GM18867 (cell line): ENCODE measurements at regions not wholly inside any gene's neighbourhood (a gene's known extent, or its start where the extent isn't known, plus 50 kb on each side); places are given as distances from the start of the nearest gene placed in this dataset.

Experiments used
- ATAC-seq: cut with Tn5 transposase; IDR thresholded peaks from one replicate; pipeline ENCODE4 v1.9.1; 2021; ENCODE audit warnings: mild to moderate bottlenecking, moderate library complexity; ENCODE audit not compliant: unreplicated experiment

DNA sequence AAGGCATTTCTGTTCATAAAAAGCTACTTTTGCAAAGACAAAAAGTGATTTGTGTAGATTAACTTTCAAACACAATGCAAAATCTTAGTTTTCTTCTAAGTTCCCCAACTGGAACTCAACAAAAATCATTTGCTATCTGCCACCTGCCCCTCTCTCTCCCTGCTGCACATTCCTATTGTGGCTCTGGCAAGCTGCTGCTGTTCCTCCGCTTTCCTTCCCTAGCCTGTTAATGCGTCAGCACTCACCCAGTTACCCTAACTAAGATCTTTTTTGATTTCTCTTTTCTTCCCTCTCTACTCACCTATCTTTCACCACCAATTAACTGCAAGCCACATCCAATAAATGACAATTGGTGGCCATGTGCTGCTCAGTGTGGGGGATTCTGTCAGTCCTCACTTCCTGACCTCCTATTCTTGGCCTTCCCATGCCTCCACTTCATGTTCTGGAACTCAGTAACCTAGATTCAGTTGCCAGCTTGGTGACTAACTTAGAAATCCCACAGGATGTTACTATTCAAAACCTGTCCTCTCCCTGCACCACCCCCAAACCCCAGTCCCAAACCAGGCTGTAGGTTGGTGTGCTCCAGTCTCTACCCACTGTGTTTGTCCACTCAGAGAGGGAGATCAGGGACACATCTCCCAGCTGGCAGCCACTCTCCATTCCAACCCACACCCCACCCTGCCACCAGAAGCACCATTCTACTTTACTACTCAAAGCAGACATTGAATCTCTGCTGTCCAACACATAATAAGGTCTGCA, 140.2 kb upstream of the CTTNBP2 start:
- no peak for ATAC-seq

DNA sequence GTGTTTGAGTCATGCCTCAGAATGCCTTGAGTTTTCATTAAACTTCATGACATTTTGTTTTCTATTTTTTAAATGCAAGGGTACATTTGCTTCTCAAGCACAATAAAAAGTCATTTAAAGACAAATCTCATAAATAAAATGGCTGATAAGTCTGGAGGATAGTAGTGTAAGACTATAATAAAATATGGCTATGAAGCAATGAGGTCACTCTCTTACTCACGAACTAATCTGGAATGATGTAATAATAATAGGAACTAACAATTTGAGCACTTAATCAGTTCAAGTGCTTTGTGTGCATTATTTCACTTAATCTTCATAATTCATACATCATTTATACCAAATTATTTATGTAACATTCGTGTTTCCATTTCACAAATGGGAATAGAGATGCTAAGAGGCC, 149.3 kb upstream of the CTTNBP2 start:
- no peak for ATAC-seq

DNA sequence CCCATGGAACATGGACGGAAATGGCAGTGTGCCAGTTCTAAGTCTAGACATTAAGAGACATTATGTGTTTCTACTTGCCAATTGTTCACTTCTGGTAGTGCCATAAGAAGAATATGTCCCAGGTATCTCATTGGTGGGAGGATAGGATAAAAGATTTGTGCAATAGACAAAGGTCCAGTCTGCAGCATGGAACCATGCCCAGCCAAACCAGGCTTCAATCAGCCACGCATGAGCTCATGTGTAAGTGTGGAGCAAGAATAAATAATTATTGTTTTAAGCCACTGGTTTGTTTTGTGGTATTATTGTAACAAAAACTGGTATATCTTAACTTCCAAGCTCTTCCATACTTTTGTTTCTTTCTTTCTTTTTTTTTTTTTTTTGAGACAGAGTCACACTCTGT, 153.6 kb upstream of the CTTNBP2 start:
- ATAC-seq: no peak

DNA sequence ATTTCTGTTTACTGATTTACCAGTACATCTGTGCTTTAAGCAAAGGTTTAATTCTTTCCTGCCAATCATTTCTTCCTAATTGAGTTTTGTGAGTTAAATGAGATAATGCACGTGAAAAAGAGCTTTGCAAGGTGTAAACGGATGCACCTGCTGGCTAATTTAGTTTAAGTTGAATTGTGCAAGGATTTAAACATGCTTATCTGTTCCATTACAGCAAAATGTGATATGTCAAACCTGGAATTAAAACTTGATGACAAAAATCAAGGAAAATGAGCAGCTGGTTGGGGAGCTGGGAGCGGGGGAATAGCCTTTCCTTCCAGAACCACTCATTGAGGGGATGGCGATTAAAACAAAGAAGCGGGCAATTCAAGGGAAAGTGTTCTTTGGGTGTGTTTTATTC, 155.0 kb upstream of the CTTNBP2 start:
- ATAC-seq: no peak

DNA sequence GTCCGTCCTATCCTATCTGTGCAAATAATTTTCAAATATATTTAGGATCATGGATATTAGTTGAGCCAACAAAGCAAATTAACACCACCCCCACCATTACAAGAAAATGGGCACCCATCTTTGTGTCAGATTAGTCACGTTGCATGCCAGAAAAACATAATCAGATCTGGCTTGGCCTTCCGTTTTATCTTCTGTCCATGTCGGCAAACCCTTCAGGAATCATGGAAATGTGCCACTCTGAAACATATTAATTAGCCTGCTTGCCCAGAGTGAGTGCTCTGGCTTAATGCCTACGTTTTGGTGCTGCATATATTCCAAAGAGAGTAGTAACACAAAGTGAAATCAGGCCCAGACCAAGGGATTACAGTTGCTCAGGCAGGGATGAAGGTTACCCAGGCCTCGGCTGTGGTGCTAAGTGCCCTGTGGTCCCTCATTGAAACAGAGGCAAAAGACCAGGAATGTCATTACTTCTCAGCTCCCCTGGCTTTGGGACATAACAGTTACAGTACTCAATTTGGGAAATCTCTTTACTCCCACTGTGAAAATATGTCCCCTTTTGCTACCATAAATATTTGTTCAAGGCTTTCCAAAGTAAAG, 154.0 kb upstream of the LSM8 start:
- no peak for ATAC-seq

DNA sequence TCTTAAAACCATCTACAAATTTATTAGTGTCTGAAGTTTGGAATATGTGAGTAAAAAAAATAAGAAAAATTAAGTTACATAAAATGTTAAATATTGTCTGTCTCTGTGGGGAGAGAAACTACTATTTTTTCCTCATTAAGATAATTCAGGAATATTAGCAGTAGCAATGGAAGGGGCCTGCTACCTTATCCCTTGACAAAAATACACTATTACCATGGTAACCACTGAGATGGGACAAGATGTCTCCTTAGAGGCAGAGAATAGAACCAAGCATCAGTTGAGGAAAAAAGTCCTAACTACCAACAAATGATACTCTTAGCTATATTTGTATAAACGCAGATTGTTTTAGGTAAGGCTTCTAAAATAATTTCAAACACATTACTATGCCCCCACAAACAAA, 150.7 kb upstream of the LSM8 start:
- ATAC-seq: no peak

DNA sequence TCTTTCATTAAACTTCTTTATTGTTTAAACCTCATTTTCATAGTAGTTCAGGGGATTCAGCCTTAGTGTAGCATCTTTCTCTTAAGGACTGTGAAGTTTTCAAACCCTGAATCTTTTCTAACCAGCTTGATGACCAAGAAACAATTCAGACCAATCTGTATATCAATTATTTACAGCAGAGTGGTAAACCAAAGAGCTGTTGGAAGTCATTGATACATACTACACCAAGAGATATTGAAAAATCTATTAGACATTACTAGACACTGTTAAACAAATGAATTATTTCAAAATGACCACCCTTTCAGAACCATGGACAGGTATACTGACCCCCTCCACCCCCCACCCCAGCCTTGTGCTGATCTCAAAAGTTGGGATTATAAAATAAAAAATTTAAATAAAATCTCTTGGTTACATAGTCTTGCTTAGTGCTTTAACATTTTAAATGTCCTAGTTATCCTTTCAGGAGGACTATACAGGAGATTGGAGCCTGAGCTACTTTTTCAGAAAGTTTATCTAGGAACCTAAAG, 143.9 kb upstream of the LSM8 start:
- no peak for ATAC-seq

DNA sequence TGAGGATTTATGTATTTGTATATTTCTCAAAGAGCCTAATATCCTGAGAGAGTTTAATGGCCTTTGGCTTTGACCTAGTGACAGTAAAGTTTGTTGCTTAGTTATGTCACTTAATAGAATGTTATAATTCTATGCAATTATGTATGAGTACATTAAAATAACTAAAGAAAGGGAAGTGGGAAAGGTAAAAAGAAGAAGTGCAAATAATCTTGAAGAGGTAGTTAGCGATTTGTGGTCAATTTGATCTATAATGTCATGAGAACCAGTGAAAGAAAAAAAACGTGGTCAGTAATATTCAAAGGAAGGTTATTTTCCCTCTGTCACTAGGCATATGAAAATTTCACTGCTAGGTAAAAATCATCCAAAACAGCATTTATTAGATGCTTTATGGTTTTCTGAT, 143.4 kb upstream of the LSM8 start:
- peak; percentile 79 for ATAC-seq

DNA sequence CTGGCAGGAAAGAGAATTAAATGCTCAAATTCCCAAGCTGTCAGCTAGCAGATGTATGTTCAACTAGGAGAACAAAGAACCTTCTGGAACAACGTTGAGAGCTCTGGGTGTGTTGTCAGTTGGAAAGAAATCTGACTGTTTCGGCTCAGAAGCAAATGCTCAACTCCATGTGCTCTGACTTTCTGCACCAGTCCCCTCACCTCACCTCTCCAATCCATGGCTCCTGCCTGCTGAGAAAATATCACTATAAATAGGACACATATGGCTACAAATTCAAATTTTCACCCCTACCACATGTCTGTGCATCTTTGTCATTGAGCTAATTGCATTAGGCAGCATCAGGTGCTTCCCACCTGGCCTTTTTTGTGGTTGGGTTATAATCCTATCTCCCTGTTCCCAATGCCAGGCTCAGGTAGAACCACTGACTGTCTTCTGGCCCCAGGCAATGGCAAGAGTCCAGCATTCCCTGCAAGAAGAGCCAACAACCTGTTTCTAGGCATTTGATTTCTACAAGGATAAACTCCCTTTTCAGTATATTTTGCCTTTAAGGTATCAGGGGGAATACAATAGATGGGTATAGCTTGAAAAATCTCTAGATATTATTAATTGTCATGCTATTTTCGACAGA, 142.6 kb upstream of the LSM8 start:
- ATAC-seq: no peak

DNA sequence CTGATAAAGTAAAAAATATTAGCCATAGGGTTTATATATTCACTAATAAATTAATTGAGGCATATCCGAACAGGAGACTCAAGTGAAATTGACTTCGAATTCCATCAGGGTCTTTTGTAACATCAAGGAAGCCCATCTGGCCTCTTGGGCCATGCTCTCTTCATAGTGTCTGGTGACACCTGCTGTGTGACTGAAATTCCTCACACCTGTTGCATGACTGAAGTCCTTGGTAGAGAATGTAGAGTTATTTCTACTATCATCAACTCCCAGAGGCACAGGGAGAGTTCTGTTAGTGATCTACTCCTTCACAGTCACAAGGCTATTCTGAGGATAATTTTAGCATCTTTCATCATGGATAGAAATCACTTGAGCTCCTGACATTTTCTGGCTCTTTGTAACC, 138.3 kb upstream of the LSM8 start:
- ATAC-seq: no peak

DNA sequence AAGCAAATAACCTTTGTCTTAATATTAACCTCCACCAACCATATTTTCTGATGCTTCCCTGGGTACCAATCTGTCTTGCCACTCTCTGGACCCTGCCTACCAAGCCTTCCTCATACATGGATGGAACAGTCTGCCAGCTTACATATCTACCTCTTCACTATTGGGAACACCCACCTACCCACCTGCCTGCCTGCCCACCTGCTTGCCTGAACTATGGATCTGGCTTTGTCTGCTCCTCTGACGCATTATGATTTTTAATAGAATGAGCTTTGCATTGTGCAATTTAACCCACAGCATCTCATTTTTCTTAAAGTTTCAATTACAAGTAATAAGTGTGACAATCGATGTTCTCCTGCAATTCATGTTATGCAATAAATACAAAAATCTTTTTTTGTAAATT, 137.9 kb upstream of the LSM8 start:
- no peak for ATAC-seq

DNA sequence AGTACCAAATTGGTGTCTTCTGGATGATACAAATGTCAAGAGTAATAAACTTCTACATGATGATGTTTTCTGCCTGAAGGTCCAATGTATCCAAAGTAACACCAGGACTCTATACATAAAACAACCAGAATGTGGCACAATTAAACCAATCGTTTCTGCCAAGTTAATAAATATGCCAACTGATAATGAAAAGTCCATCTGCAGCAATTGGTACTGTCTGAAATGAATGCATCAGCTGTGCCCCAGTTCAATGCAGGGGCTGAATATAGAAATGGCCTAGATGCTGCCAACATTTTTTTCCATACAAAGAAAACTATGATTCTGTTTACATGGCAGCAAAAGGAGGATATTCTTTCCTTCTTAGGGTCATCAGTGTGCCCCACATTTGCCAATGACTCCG, 137.2 kb upstream of the LSM8 start:
- ATAC-seq: no peak

DNA sequence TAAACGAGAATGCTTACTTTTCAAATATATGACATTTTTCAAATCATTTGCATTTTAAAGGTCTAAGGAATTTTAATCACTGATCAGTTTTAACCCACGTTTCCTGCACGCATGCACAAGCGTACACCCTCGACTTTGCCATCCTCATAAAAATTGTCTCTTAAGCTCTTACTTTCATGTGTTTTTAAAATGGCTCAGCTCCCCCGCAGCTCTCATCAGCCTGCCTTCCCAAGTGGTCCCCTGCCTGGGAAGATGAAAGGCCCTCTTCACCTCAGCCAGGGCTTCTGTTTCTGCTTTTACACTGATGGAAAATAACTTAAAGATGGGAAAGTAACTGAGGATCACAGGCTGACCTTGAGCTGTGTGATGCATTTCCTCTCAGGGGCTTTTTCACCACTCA, 131.6 kb upstream of the LSM8 start:
- ATAC-seq: no peak

DNA sequence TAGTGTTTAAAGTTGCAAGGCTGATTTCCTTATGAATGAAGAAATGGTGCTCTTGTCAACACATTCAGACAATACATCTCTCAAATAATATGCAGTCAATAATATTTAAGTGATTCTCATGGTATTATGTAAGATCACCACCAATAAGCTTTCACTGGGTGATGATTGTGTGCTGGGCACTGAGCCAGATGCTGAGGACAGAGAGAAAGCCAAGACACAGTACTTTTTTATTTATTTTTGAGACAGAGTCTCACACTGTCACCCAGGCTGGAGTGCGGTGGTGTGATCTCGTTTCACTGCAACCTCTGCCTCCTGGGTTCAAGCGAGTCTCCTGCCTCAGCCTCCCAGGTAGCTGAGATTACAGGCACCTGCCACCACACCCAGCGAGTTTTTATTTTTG, 130.6 kb upstream of the LSM8 start:
- ATAC-seq: no peak

DNA sequence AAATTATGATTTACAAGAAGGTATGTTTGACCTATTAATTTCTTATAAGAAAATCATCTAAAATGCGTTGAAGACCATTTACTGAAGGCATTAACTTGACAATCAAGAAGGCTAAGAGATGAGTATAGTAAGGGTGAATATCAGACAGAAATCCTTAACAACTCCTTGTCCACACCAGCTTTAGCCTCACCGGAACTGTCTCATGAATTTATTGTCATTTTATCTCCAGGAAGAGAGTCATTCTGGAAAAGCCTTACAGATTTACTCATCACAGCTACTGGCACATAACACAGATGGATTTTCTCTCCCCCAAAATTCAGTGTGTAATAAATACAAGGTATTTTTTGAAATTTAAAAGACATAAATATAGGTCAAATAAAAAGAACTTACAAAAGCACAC, 129.4 kb upstream of the LSM8 start:
- no peak for ATAC-seq

DNA sequence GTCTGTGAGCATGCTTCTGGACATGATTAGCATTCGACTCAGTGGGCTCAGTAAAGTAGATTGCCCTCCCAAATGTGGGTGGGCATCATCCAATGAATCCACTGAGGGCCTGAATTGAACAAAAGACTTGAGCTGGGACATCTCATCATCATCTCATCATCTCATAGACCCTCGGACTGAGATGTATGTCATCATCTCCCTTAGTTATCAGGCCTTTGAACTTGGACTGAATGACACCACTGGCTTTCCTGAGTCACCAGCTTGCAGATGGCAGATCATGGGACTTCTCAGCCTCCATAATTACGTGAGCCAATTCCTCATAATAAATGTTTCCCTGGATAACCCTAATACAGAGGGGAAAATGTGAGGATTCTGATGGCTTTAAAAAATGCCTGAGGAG, 128.3 kb upstream of the LSM8 start:
- no peak for ATAC-seq

DNA sequence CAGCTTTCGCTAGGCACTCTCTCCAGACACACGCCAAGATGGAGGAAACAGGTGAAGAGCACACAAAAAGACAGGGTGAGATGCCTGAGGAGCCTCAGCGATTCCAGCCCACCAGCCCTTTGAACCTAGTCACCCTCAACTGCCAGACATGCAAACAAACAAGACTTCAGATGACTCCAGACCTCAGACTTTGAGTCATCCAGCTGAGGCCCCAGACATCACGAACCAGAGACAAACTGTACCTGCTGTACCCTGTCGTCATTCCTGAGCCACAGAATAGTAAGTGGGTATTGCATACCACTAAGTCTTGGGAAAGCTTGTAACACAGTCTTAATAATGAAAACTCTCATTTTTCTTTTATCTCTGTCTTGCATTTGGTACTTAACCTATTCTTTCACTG, 126.6 kb upstream of the LSM8 start:
- no peak for ATAC-seq

DNA sequence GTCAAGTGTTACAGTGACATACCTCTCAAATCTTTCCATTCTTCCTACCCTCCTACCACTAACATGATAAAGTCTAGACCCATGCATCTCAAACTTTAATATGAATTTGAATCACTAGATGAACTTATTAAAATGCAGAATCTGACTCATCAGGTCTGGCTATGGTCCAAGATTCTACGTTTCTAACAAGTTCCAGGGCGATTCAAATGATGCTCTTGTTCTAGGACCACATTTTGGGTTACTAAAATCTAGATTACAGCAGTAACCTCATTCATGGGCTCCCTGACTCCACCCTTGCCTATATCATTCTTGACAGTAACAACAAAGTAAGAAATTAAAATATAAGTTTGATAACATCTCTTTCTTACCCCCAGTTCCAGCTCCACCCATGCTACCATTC, 124.8 kb upstream of the LSM8 start:
- no peak for ATAC-seq

DNA sequence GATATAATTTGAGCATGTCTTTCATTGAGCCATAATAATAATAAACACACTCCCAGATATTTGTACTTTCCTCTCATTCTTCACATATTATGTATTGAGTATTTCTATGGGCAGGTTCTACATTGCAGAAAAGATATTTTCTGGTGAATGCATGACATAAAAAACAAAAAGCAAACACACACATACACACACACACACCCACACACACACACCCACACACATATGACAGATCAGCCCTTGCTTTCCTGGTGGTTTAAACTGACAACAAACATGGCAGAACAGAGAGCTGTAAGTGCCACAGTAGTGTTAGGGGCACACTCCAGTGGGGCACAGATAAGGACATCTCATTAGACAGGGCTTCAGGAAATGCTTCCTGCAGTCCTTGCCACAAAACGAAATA, 123.3 kb upstream of the LSM8 start:
- ATAC-seq: no peak

DNA sequence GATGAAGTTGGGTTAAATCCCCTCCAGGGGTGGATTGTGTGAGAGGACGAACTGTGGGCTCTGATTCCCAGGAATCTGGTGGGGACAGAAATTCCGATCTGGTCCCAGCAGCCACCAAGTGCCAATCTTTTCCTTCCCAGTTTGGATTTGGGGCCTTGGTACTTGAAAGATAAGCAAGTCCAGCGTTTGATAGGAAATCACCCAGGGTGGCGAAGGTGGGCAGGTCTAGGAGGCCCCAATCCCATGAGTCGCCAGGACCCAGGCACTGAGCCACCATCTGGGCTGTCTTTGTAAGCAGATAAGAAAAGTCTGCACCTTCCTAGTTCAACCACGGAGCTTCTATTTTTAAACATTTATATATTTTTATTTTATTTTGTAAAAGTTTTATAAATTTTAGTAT, 122.6 kb upstream of the LSM8 start:
- ATAC-seq: no peak

DNA sequence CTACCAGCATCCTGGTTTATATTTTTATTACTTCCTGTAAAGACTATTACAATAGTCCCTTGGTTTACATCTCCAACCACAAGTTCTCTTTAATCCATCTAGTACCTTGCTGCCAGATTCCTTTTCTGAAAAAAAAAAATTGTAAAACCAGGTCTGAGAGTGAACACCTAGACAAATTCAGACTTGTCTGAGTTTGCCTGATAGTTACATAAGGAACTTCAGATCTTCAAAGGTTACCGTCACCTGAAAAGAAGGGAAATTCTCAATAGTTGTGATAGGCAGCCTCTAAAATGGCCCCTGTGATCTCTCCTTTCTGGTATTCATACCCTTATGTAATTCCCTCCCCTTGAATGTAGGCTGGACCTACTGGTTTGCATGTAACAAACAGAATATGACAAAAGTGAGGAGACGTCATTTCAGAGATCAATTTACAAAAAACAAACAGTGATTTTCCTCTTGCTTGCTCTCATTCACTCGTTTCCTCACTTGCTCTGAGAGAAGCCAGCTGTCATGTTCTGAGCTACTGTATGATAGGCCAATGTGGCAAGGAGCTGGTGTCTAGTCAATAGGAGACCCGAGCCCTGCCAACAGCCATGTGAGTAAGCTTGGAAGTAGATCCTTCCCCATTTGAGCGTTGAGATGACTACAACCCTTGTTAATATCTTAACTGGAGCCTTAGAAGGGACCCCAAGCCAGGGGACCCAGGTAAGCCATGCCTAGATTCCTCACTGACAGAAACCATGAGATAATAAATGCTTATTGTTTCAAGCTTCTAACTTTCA, 110.9 kb upstream of the LSM8 start:
- ATAC-seq: no peak

DNA sequence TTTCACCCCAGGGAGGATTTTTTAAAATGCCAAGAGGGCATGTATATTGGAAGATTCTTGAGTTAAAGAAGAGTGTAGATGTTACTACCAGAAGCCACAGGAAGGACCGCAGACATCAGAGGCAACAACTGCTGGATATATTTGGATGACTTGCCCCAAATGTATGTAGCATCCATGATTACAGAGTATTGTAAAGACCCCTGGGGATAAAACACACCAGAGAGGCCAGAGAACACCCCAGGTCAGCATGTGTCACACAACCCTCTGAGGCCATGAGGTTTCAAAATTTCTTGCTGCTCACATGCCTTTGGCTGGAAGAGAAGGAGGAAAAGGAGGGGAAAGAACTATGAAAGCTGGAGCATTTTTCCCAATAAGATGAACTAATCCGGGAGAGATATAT, 108.0 kb upstream of the LSM8 start:
- no peak for ATAC-seq
